ENCODE measurements at regions not wholly inside any gene's neighbourhood (a gene's known extent, or its start where the extent isn't known, plus 50 kb on each side); places are given as distances from the start of the nearest gene placed in this dataset.

DNA sequence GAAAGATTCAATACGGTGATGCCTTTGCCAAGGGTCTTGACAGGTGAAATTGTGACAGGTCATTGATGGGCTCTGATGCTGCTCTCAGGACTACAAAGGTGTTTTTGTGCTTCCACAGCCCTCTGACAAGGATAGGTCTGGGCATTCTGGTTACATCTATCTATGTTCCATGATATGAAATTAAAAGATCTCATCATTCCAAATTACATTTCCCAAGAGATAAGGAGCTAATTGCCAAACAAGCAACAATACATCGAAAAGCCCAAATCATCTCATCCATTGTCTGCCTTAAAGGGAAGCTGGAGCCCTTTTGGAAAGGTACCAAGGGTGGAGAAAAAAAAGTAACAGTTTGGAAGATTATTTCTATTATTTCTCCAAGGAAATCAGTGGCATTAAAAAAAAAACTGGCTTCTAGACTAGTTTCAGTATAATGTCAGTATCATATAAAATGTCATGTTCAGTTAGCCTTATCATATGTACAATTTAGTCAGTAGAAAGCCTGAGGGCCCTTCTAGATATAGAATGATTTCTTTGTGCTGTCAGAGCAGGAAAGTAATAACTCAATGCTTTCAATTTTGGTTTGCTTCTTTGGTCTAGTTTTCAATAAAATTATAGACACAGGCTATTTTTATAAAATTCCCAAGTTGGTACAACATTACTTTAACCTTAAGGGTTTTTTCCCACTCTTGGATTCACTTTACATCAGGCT, 224.5 kb upstream of the GPRIN3 start:
- no peak for DNase-seq (ENCODE audit: low spot score)
- Histone ChIP-seq H3K4me3 (no peak overlapping the region), H3K27ac (no peak overlapping the region)
- TF ChIP-seq, protein P1, sequence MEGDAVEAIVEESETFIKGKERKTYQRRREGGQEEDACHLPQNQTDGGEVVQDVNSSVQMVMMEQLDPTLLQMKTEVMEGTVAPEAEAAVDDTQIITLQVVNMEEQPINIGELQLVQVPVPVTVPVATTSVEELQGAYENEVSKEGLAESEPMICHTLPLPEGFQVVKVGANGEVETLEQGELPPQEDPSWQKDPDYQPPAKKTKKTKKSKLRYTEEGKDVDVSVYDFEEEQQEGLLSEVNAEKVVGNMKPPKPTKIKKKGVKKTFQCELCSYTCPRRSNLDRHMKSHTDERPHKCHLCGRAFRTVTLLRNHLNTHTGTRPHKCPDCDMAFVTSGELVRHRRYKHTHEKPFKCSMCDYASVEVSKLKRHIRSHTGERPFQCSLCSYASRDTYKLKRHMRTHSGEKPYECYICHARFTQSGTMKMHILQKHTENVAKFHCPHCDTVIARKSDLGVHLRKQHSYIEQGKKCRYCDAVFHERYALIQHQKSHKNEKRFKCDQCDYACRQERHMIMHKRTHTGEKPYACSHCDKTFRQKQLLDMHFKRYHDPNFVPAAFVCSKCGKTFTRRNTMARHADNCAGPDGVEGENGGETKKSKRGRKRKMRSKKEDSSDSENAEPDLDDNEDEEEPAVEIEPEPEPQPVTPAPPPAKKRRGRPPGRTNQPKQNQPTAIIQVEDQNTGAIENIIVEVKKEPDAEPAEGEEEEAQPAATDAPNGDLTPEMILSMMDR (IDR thresholded peaks at IDR 0.05): no peak

DNA sequence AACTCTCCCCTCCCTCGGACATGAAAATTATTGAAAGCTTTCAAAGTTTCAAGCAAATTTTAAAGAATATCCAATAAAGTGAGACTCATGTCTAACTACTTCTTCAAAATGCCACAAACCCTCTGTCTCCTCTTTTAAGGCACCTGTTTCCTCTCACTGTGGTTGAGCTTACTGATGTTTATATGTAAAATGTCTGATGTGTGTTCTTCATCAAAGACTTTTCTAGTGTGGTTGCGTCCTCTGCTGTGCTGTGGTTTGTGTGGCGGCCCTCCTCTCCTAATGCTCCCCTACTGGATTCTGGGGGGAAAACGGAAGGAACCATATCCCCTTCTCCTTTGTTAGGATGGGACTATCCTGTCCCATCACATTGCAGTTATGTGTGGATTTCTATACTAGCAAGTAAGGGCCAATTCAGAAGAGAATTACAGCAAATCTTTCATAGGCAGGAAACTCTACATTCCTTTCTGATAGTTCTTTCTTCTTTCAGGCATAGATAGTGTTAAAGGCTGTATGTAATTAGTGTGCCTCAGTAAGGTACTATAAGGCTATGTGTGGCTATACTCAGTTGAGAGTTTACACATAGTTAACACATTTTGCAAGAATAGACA, 221.0 kb upstream of the GPRIN3 start:
- DNase-seq (ENCODE audit: low spot score): no peak

DNA sequence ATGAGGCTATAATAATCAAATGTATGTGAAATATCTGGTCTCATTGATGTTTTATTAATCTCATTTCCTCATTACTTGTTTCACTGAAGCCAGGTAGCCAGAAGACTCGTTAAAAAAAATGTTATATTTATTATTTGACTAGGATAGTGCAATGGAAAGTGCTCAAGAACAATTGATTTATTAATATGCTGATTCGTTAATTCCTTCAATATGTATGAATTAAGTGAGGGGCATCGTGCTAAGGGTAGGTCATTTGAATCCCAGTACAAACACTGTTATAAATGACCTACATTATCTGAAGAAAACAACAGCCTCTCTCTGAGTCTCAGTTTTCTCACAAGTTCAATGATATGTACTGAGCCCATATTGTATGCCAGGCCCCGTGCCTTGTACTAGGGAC, 214.2 kb upstream of the GPRIN3 start:
- Histone ChIP-seq H3K27ac (no peak overlapping the region), H3K4me3 (no peak overlapping the region)
- DNase-seq (ENCODE audit: low spot score): no peak
- TF ChIP-seq, protein P1 (IDR thresholded peaks at IDR 0.05): no peak

More for the DNA sequence above, 221.0 kb upstream of the GPRIN3 start:
- Histone ChIP-seq H3K27ac (no peak overlapping the region), H3K4me3 (no peak overlapping the region)
- TF ChIP-seq, protein P1 (IDR thresholded peaks at IDR 0.05): no peak

DNA sequence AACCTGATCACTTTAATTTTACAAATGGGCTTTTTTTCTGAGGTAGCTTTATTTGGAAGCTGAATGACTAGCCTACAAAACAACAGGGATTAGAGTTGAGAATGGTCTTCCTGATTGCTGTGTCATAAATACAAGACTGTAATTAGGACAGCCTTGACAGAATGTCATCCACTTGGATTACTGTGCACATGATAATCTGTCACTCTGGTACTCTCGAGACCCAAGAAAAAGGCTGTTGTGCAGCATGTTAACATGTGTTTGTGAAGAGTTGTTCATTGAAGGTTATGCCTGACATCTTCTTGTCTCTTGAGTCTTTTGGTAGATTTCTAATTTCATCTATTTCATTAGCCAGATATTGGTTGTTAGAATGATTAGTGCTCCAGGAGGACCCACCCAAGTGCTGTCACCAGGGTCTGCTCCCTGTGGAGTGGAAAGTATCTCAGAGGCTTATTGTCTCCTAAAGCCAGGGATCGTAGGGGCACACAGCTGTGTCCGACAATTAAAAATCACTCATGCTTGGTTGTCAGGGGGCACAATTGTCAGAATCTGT, 212.2 kb upstream of the GPRIN3 start:
- no peak for DNase-seq (ENCODE audit: low spot score)
- TF ChIP-seq, protein P1 (IDR thresholded peaks at IDR 0.05): no peak
- Histone ChIP-seq H3K27ac (no peak overlapping the region), H3K4me3 (no peak overlapping the region)

DNA sequence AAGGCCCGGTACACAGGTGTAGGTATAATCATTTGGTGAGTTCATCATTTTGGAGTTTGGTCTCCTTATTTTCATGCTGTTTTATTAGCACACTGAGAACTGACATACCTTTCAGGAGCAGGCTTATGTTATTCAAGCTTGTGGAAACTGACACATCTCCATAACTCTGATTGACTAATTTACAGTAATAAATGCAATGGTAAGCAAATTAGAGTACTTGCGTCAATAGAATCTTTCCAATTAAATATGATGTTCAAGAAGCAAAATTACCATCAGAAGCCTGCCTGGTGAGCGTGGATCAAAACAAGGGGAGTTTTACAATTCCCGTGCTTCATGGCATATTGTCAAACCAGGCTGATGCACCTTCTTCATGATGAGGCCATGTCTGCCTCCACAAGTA, 210.7 kb upstream of the GPRIN3 start:
- TF ChIP-seq, protein P1 (IDR thresholded peaks at IDR 0.05): no peak
- Histone ChIP-seq H3K27ac (no peak overlapping the region), H3K4me3 (no peak overlapping the region)
- DNase-seq (ENCODE audit: low spot score): no peak

DNA sequence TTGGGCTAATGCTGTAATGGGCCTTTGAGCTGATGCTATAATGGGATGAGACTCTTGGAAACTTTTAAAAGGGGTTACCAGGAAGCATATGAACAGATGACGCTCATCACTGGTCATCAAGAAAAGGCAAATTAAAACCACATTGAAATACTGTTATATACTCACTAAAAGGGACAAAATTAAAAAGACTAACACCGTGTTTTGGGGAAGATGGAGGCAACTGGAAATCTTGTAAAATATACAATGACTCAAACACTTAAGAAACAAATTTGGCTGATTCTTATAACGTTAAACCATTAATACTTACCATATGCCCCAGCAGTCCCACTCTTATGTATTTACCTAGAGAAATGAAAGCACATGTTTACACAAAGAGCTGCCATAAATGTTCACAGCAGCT, 207.2 kb upstream of the GPRIN3 start:
- Histone ChIP-seq H3K4me3 (no peak overlapping the region), H3K27ac (no peak overlapping the region)
- TF ChIP-seq, protein P1 (IDR thresholded peaks at IDR 0.05): no peak
- DNase-seq (ENCODE audit: low spot score): no peak

DNA sequence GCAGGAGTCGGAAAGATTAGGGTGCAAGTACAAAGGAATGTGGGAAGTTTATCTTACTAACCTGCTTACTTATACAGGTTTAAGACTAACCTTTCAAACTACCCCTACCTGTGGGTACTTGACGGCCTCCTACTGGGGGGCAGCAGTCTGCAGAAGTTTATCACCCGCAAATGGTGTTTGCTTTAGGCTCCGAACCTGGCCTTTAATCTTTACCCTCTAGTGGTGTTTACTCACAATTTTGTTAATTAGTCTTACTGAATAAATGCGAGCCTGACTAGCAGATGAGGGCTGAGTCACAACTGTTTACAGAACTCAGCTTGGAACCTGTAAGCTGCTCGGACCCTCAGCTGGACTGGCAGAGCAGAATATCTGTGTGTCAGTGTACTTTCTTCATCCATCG, 204.2 kb upstream of the GPRIN3 start:
- H3K27ac ChIP-seq: no peak overlapping the region
- no peak for DNase-seq (ENCODE audit: low spot score)
- TF ChIP-seq, protein P1 (IDR thresholded peaks at IDR 0.05): no peak
- H3K4me3 ChIP-seq: no peak overlapping the region
